Kidney (tissue), 13 donors: ENCODE measurements at regions not wholly inside any gene's neighbourhood (a gene's known extent, or its start where the extent isn't known, plus 50 kb on each side); places are given as distances from the start of the nearest gene placed in this dataset.

Experiments
- DNase-seq, 5 donors: peaks; one replicate each; pipeline ENCODE4 v3.0.0-alpha.2; 2013 to 2020
- FAIRE-seq: peaks from 2 replicates; lab custom pipeline; 2012; peaks lifted over from hg19 to GRCh38; lab: Jason Lieb, UNC
- H3K27ac ChIP-seq, 2 donors: one replicate each; pipeline ENCODE4 v1.7.0; 2013; ENCODE audit warnings: low read depth in 2 of 2, low read length in 2 of 2, inconsistent platforms in 1 of 2
- H3K27me3 ChIP-seq: one replicate; pipeline ENCODE4 v1.7.1; 2013; ENCODE audit warnings: low read length, inconsistent platforms; ENCODE audit not compliant: control insufficient read depth, insufficient read depth
- H3K36me3 ChIP-seq, 3 donors: one replicate each; pipeline versions ENCODE4 v1.7.0 to v1.7.1; 2013; ENCODE audit warnings: low read length in 3 of 3, control low read depth in 1 of 3, inconsistent platforms in 1 of 3; ENCODE audit not compliant: insufficient read depth in 3 of 3, control insufficient read depth in 2 of 3
- H3K4me1 ChIP-seq, 3 donors: one replicate each; pipeline versions ENCODE4 v1.7.0 to v1.7.1; 2013; ENCODE audit warnings: low read length in 3 of 3, inconsistent platforms in 1 of 3, low read depth in 1 of 3; ENCODE audit not compliant: control insufficient read depth in 2 of 3, insufficient read depth in 2 of 3
- H3K4me3 ChIP-seq, 3 donors: one replicate each; pipeline versions ENCODE4 v1.7.0 to v1.8.1; 2013; ENCODE audit warnings: low read length in 3 of 3, control low read depth in 1 of 3, inconsistent platforms in 1 of 3
- H3K9ac ChIP-seq, 3 donors: one replicate each; pipeline versions ENCODE4 v1.7.0 to v1.7.1; 2013; ENCODE audit warnings: low read length in 3 of 3, control low read depth in 1 of 3, inconsistent platforms in 1 of 3
- H3K9me3 ChIP-seq, 3 donors: one replicate each; pipeline versions ENCODE4 v1.7.0 to v1.7.1; 2013; ENCODE audit warnings: low read length in 3 of 3, control low read depth in 1 of 3, inconsistent platforms in 1 of 3; ENCODE audit not compliant: control insufficient read depth in 2 of 3, insufficient read depth in 1 of 3
- intact Hi-C: fragments of 100-400 bp; cut with DNase I; formaldehyde crosslinking; loops from one replicate; pipeline ENCODE4 v1.11.1; 2022
- TF ChIP-seq, protein P1 (sequence below): IDR thresholded peaks from 3 replicates; pipeline ENCODE4 v1.5.1; 2012; ENCODE audit warnings: mild to moderate bottlenecking, moderate library complexity, borderline replicate concordance; ENCODE audit not compliant: insufficient read depth; ENCODE audit errors: extremely low read depth
- donor health status: control.
- donor health status: control.
- donor health status: control.
- donor health status: control.
- donor health status: control.
- donor health status: DM: yes; HTN: yes; CAD: no.
- donor health status: Normal renal cell carcinoma (clear cell type).

DNA sequence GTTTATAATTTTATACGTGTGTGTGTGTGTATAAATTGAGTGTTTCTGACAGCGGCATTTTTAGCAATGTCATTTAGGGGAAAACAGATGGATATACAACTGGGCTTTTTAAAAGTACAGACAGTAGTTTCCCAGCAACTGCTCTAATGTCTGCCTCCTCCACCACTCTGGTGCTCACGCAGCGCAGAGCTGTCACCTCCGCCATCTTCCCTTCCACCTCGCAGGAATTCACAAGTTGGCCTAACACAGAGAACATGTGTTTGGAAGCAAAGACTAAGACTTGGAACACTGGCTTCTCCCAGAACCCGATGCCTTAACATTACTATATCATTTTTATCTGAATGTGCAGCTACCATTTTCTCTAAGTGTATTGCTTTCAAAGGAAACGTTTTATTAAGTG lies 158.3 kb upstream of the FSTL5 start:
- H3K9me3 ChIP-seq, result no peaks in the 10 kb centered on the region
- intact Hi-C loops, result no loop called here
- no peak overlapping the region for H3K27ac ChIP-seq
- no peaks in the 10 kb centered on the region for H3K36me3 ChIP-seq
- H3K4me3 ChIP-seq, result no peak overlapping the region
- TF ChIP-seq, protein P1, sequence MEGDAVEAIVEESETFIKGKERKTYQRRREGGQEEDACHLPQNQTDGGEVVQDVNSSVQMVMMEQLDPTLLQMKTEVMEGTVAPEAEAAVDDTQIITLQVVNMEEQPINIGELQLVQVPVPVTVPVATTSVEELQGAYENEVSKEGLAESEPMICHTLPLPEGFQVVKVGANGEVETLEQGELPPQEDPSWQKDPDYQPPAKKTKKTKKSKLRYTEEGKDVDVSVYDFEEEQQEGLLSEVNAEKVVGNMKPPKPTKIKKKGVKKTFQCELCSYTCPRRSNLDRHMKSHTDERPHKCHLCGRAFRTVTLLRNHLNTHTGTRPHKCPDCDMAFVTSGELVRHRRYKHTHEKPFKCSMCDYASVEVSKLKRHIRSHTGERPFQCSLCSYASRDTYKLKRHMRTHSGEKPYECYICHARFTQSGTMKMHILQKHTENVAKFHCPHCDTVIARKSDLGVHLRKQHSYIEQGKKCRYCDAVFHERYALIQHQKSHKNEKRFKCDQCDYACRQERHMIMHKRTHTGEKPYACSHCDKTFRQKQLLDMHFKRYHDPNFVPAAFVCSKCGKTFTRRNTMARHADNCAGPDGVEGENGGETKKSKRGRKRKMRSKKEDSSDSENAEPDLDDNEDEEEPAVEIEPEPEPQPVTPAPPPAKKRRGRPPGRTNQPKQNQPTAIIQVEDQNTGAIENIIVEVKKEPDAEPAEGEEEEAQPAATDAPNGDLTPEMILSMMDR, result no peak
- H3K4me1 ChIP-seq, result no peaks in the 10 kb centered on the region
- no peak for DNase-seq
- no peak overlapping the region for H3K9ac ChIP-seq
- no peaks in the 10 kb centered on the region for H3K27me3 ChIP-seq
- no peak for FAIRE-seq

DNA sequence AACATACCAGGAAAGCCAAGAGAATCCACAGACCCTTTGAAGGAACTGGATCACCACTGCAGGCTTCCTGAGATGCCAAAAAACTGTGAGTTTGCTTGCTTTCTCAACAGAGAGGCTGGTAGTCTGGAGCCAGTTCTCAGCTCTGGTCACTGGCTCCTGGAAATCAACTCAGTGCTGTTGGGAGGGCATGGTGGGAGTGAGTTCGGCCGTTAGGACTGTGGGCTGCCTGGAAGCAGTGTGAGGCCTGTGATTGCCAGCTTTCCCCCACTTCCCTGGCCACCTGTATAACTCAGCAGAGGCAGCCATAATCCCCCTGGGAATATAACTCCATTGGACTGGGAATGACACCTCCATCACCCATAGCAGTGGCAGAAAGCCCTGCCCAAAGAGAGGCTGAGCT lies 122.0 kb upstream of the FSTL5 start:
- Histone ChIP-seq H3K36me3 (no peaks in the 10 kb centered on the region), H3K4me1 (no peaks in the 10 kb centered on the region), H3K4me3 (no peak overlapping the region), H3K27ac (no peak overlapping the region), H3K27me3 (no peaks in the 10 kb centered on the region), H3K9ac (no peak overlapping the region), H3K9me3 (no peaks in the 10 kb centered on the region)
- no peak for FAIRE-seq
- no peak for DNase-seq
- intact Hi-C loops, result no loop called here
- TF ChIP-seq, protein P1, result no peak

DNA sequence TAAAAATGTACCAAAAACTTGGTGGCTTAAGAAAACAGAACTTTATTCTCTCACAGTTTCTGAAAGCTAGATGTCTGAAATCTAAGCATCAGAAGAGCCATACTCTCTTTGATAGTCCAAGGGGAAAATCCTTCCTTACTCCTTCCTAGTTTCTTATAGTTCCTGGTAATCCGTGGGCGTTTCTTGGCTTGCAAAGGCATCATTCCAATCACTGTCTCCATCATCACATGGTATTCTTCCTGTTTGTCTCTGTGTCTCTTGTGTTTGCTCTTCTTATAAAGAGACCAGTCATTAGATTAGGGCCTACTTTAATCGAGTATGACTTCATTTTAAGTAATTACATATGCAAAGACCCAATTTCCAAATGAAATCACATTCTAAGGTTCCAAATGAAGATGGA lies 118.9 kb upstream of the FSTL5 start:
- no peak overlapping the region for H3K27ac ChIP-seq
- H3K4me1 ChIP-seq, result no peaks in the 10 kb centered on the region
- no peak overlapping the region for H3K9ac ChIP-seq
- TF ChIP-seq, protein P1, result no peak
- H3K27me3 ChIP-seq, result no peaks in the 10 kb centered on the region
- H3K4me3 ChIP-seq, result no peak overlapping the region
- intact Hi-C loops, result no loop called here
- no peak for FAIRE-seq
- no peaks in the 10 kb centered on the region for H3K36me3 ChIP-seq
- H3K9me3 ChIP-seq, result no peaks in the 10 kb centered on the region
- no peak for DNase-seq

DNA sequence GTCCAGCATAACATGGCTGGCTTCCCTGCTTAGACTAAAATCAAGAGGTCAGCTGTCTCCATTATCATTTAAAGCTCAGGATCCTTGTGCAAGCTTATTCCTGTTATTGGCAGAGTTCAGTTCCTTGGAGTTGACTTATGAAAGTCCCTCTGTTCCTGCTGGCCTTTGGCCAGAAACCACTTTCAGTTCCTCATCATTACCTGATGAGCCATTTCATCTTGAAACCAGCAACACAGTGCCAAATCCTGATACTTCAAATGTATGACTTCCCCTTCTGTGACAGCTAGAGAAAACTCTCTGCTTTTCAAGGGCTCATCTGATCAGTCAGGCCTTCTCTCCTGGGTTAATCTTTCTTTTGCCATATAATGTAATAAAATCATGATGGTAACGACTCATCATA lies 110.6 kb upstream of the FSTL5 start:
- Histone ChIP-seq H3K36me3 (no peaks in the 10 kb centered on the region), H3K27ac (no peak overlapping the region), H3K4me1 (no peaks in the 10 kb centered on the region), H3K27me3 (no peaks in the 10 kb centered on the region), H3K9me3 (no peaks in the 10 kb centered on the region), H3K4me3 (no peak overlapping the region), H3K9ac (no peak overlapping the region)
- intact Hi-C loops, result no loop called here
- FAIRE-seq (no peak), DNase-seq (no peak)
- TF ChIP-seq, protein P1, result no peak
